Endothelial cell of umbilical vein (primary cell): ENCODE measurements at regions not wholly inside any gene's neighbourhood (a gene's known extent, or its start where the extent isn't known, plus 50 kb on each side); places are given as distances from the start of the nearest gene placed in this dataset.

ENCODE experiments used
- BruUV-seq: library from RNA; stranded (reverse); fragments of 400-500 nt; replicated peaks from 2 replicates; lab custom pipeline; 2021; lab: Mats Ljungman, UMichigan
- CTCF ChIA-PET: fragments of 300-600, 350-600 bp; sonication (Branson Sonifier 250); formaldehyde crosslinking; loops from one replicate; lab custom pipeline; 2021; ENCODE audit warnings: antibody characterized with exemption, inconsistent platforms; lab: Charles Lee
- POLR2A ChIA-PET: fragments of 300-600, 350-600 bp; sonication (Branson Sonifier 250); formaldehyde crosslinking; loops from one replicate; lab custom pipeline; 2021; ENCODE audit warnings: antibody characterized with exemption, inconsistent platforms; lab: Charles Lee
- DNase-seq: peaks from one replicate; pipeline ENCODE4 v3.0.0-alpha.2; 2011; ENCODE audit warnings: low read depth, low spot score
- FAIRE-seq: peaks from 2 replicates; lab custom pipeline; 2011; peaks lifted over from hg19 to GRCh38; lab: Jason Lieb, UNC
- H2AFZ ChIP-seq: 2 replicates; pipeline ENCODE4 v1.6.0; 2012; ENCODE audit warnings: low read depth, low read length, control low read depth, inconsistent platforms
- H3K27ac ChIP-seq: 2 replicates; pipeline ENCODE4 v1.5.1; 2011; ENCODE audit warnings: low read depth, mild to moderate bottlenecking, control low read depth, low read length, moderate library complexity; ENCODE audit not compliant: insufficient read depth
- H3K27me3 ChIP-seq, 2 experiments: 2 replicates each; pipeline versions ENCODE4 v1.6.0 to v1.6.1; 2011; ENCODE audit warnings: low read length in 2 of 2, mixed read lengths in 1 of 2; ENCODE audit not compliant: control insufficient read depth in 2 of 2, insufficient read depth in 2 of 2
- H3K36me3 ChIP-seq, 2 experiments: 2 replicates in 1 of 2; 3 replicates in 1 of 2; pipeline ENCODE4 v1.5.1; 2011; ENCODE audit warnings: low read length in 2 of 2, mild to moderate bottlenecking in 1 of 2, moderate library complexity in 1 of 2; ENCODE audit not compliant: control insufficient read depth in 2 of 2, insufficient read depth in 2 of 2; ENCODE audit errors: extremely low read depth in 1 of 2
- H3K4me1 ChIP-seq: 3 replicates; pipeline ENCODE4 v1.5.1; 2011; ENCODE audit warnings: mild to moderate bottlenecking, low read length; ENCODE audit not compliant: control insufficient read depth, insufficient read depth; ENCODE audit errors: extremely low read depth
- H3K4me2 ChIP-seq: 2 replicates; pipeline ENCODE4 v1.6.1; 2011; ENCODE audit warnings: low read length, control low read depth, mixed read lengths; ENCODE audit not compliant: insufficient read depth
- H3K4me3 ChIP-seq, 3 experiments: fragments of 200-600 bp in 1 of 3; sonication (generic), shearing (Covaris generic) in 1 of 3; replicated peaks in 1 of 3; 2 replicates each; pipeline ENCODE4 v1.5.1; 2011 to 2016; ENCODE audit warnings: control low read depth in 3 of 3, low read length in 3 of 3, mild to moderate bottlenecking in 2 of 3, inconsistent platforms in 1 of 3, low read depth in 1 of 3, moderate library complexity in 1 of 3; ENCODE audit not compliant: insufficient read depth in 1 of 3
- H3K79me2 ChIP-seq: 2 replicates; pipeline ENCODE4 v1.6.0; 2012; ENCODE audit warnings: low read length, inconsistent platforms; ENCODE audit not compliant: control insufficient read depth, insufficient read depth
- H3K9ac ChIP-seq: replicated peaks from 2 replicates; pipeline ENCODE3; 2011; ENCODE audit warnings: low read length, control low read depth; ENCODE audit not compliant: insufficient read depth; ENCODE audit errors: extremely low read depth
- H3K9me1 ChIP-seq: replicated peaks from 3 replicates; pipeline ENCODE4 v1.6.0; 2011; ENCODE audit warnings: mild to moderate bottlenecking, low read length; ENCODE audit not compliant: control insufficient read depth, insufficient read depth; ENCODE audit errors: extremely low read depth
- H3K9me3 ChIP-seq: replicated peaks from 2 replicates; pipeline ENCODE4 v1.5.1; 2012; ENCODE audit warnings: low read length, inconsistent platforms; ENCODE audit not compliant: control insufficient read depth, insufficient read depth
- H4K20me1 ChIP-seq: replicated peaks from 2 replicates; pipeline ENCODE3; 2011; ENCODE audit warnings: mild to moderate bottlenecking, low read length; ENCODE audit not compliant: control insufficient read depth, insufficient read depth; ENCODE audit errors: extremely low read depth
- EZH2 ChIP-seq: IDR thresholded peaks from 2 replicates; pipeline ENCODE4 v1.6.1; 2012; ENCODE audit warnings: borderline replicate concordance, low read depth, mild to moderate bottlenecking, moderate library complexity, low read length, inconsistent platforms; ENCODE audit not compliant: severe bottlenecking
- FOS ChIP-seq: IDR thresholded peaks from 2 replicates; pipeline ENCODE4 v1.6.1; 2011; ENCODE audit warnings: mild to moderate bottlenecking, low read length, moderate library complexity, borderline replicate concordance; ENCODE audit not compliant: insufficient read depth
- GATA2 ChIP-seq: IDR thresholded peaks from 2 replicates; pipeline ENCODE4 v1.7.0; 2011; ENCODE audit warnings: low read depth, mild to moderate bottlenecking, moderate library complexity, mixed read lengths, low read length; ENCODE audit not compliant: insufficient read length, insufficient read depth
- JUN ChIP-seq: IDR thresholded peaks from 2 replicates; pipeline ENCODE4 v1.6.1; 2011; ENCODE audit warnings: borderline replicate concordance, low read depth; ENCODE audit not compliant: insufficient read length, insufficient read depth
- MYC ChIP-seq: IDR thresholded peaks from one replicate; pipeline ENCODE4 v1.6.1; 2011; ENCODE audit warnings: mild to moderate bottlenecking, low read depth, low read length
- POLR2A ChIP-seq: IDR thresholded peaks from 2 replicates; pipeline ENCODE4 v1.6.1; 2012; ENCODE audit warnings: low read depth, mild to moderate bottlenecking, control low read depth, low read length
- POLR2AphosphoS5 ChIP-seq: IDR thresholded peaks from 2 replicates; pipeline ENCODE4 v1.6.1; 2012; ENCODE audit warnings: low read depth, mild to moderate bottlenecking, control low read depth, low read length, moderate library complexity; ENCODE audit not compliant: insufficient read depth
- dilution Hi-C: fragments of 300-500 bp; cut with MboI; formaldehyde crosslinking; loops from one replicate; pipeline ENCODE4 v1.15.0; 2019; ENCODE audit warnings: low sequenced_read_pairs; ENCODE audit not compliant: extremely low pct_ligation_motif_present
- intact Hi-C: fragments of 100-400 bp; cut with micrococcal nuclease; formaldehyde crosslinking; loops from one replicate; pipeline ENCODE4 v1.10.0; 2022
- TF ChIP-seq, protein P1 (sequence below), 2 donors: IDR thresholded peaks; 1 replicate in 1 of 2; 2 replicates in 1 of 2; pipeline ENCODE4 v1.5.1; 2011; ENCODE audit warnings: low read length in 2 of 2, mild to moderate bottlenecking in 2 of 2, moderate library complexity in 2 of 2, control low read depth in 1 of 2, inconsistent platforms in 1 of 2, low read depth in 1 of 2; ENCODE audit not compliant: insufficient read depth in 1 of 2; ENCODE audit errors: extremely low read depth in 1 of 2
- TF ChIP-seq, protein P2 (sequence below): IDR thresholded peaks from 2 replicates; pipeline ENCODE4 v1.6.1; 2011; ENCODE audit not compliant: insufficient read depth, insufficient read length

DNA sequence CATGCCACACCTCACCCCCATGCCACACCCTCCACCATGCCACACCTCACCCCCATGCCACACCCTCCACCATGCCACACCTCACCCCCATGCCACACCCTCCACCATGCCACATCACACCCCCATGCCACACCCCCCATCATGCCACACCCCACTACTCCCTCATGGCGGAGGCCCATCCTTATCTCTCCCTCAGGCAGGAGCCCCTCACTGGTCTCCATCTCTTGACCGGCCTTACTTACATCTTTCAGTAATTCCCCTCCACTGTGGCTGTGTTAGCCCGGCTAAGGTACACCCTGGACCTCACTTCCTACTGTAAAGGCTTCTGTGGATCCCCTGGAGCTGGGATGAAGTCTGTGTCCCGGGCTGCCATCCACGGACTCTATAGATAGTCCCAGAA is 102.0 kb downstream of the OLFM1 start:
- H3K9ac ChIP-seq = no peak overlapping the region

More for the DNA sequence above, 102.0 kb downstream of the OLFM1 start:
- Histone ChIP-seq H3K79me2 (no peaks in the 10 kb centered on the region), H4K20me1 (no peaks in the 10 kb centered on the region), H3K4me1 (no peaks in the 10 kb centered on the region), H3K36me3 (no peaks in the 10 kb centered on the region), H3K4me2 (no peak overlapping the region), H3K4me3 (no peak overlapping the region), H3K27ac (no peak overlapping the region), H3K9me3 (no peaks in the 10 kb centered on the region), H3K27me3 (no peaks in the 10 kb centered on the region), H2AFZ (no peak overlapping the region), H3K9me1 (no peaks in the 10 kb centered on the region)
- intact Hi-C loops = no loop called here
- dilution Hi-C loops = no loop called here
- ChIA-PET POLR2A (no interaction called here), CTCF (no interaction called here)
- TF ChIP-seq EZH2 = no peak
- TF ChIP-seq MYC = no peak
- TF ChIP-seq POLR2A = no peak
- TF ChIP-seq, protein P1, sequence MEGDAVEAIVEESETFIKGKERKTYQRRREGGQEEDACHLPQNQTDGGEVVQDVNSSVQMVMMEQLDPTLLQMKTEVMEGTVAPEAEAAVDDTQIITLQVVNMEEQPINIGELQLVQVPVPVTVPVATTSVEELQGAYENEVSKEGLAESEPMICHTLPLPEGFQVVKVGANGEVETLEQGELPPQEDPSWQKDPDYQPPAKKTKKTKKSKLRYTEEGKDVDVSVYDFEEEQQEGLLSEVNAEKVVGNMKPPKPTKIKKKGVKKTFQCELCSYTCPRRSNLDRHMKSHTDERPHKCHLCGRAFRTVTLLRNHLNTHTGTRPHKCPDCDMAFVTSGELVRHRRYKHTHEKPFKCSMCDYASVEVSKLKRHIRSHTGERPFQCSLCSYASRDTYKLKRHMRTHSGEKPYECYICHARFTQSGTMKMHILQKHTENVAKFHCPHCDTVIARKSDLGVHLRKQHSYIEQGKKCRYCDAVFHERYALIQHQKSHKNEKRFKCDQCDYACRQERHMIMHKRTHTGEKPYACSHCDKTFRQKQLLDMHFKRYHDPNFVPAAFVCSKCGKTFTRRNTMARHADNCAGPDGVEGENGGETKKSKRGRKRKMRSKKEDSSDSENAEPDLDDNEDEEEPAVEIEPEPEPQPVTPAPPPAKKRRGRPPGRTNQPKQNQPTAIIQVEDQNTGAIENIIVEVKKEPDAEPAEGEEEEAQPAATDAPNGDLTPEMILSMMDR (IDR thresholded peaks at IDR 0.05; ENCODE audit: extremely low read depth in 1 of 2, insufficient read depth in 1 of 2, low read depth in 1 of 2, low read length in 2 of 2) = no peak
- TF ChIP-seq, protein P2, sequence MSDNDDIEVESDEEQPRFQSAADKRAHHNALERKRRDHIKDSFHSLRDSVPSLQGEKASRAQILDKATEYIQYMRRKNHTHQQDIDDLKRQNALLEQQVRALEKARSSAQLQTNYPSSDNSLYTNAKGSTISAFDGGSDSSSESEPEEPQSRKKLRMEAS = no peak
- no peak for TF ChIP-seq JUN
- no peak for TF ChIP-seq FOS
- no peak for TF ChIP-seq POLR2AphosphoS5
- TF ChIP-seq GATA2 = no peak
- no TSS peak for BruUV-seq
- FAIRE-seq (no peak), DNase-seq (no peak)
